ENCODE measurements at regions not wholly inside any gene's neighbourhood (a gene's known extent, or its start where the extent isn't known, plus 50 kb on each side); places are given as distances from the start of the nearest gene placed in this dataset.

- H3K4me2 ChIP-seq = no peak overlapping the region
- no peak overlapping the region for H2AFZ ChIP-seq (ENCODE audit: low read depth)
- no peak overlapping the region for H3K4me3 ChIP-seq (IDR thresholded peaks at IDR 0.05; ENCODE audit: insufficient read depth, low read depth, low read length)
- no peaks in the 10 kb centered on the region for H3K36me3 ChIP-seq (ENCODE audit: insufficient read depth)
- no peaks in the 10 kb centered on the region for H4K20me1 ChIP-seq (ENCODE audit: insufficient read depth)
- TF ChIP-seq CTCF (conservative IDR thresholded peaks at IDR 0.05; ENCODE audit: low read depth, low read length) = no peak
- no peak overlapping the region for H3K27ac ChIP-seq
- H3K4me1 ChIP-seq (ENCODE audit: low read depth, poor library complexity, severe bottlenecking) = no peaks in the 10 kb centered on the region
- no peaks in the 10 kb centered on the region for H3K27me3 ChIP-seq (ENCODE audit: insufficient read depth, low read depth)
- H3K9ac ChIP-seq = no peak overlapping the region
- no peaks in the 10 kb centered on the region for H3K79me2 ChIP-seq (ENCODE audit: insufficient read depth, low read depth)
These were observed 1164.2 kb downstream of the PCDH17 start for GRCh38 chr13:58795715-58796114.

GRCh38 chr13:58804832-58805231 lies 1173.3 kb downstream of the PCDH17 start:
- H2AFZ ChIP-seq (ENCODE audit: low read depth) = no peak overlapping the region

GRCh38 chr13:58806401-58806800 lies 1174.9 kb downstream of the PCDH17 start:
- Histone ChIP-seq H3K36me3 (ENCODE audit: insufficient read depth) (no peaks in the 10 kb centered on the region), H3K4me1 (ENCODE audit: low read depth, poor library complexity, severe bottlenecking) (no peaks in the 10 kb centered on the region), H3K4me2 (no peak overlapping the region), H3K79me2 (ENCODE audit: insufficient read depth, low read depth) (no peaks in the 10 kb centered on the region), H2AFZ (ENCODE audit: low read depth) (no peak overlapping the region), H3K9ac (no peak overlapping the region), H3K4me3 (IDR thresholded peaks at IDR 0.05; ENCODE audit: insufficient read depth, low read depth, low read length) (no peak overlapping the region), H4K20me1 (ENCODE audit: insufficient read depth) (no peaks in the 10 kb centered on the region), H3K27me3 (ENCODE audit: insufficient read depth, low read depth) (no peaks in the 10 kb centered on the region), H3K27ac (no peak overlapping the region)
- no peak for TF ChIP-seq CTCF (conservative IDR thresholded peaks at IDR 0.05; ENCODE audit: low read depth, low read length)

More at GRCh38 chr13:58804832-58805231, 1173.3 kb downstream of the PCDH17 start:
- H4K20me1 ChIP-seq (ENCODE audit: insufficient read depth) = no peaks in the 10 kb centered on the region
- H3K9ac ChIP-seq = no peak overlapping the region
- no peak overlapping the region for H3K4me3 ChIP-seq (IDR thresholded peaks at IDR 0.05; ENCODE audit: insufficient read depth, low read depth, low read length)
- H3K36me3 ChIP-seq (ENCODE audit: insufficient read depth) = no peaks in the 10 kb centered on the region
- no peak overlapping the region for H3K4me2 ChIP-seq
- H3K27ac ChIP-seq = no peak overlapping the region
- no peaks in the 10 kb centered on the region for H3K79me2 ChIP-seq (ENCODE audit: insufficient read depth, low read depth)
- no peaks in the 10 kb centered on the region for H3K27me3 ChIP-seq (ENCODE audit: insufficient read depth, low read depth)
- TF ChIP-seq CTCF (conservative IDR thresholded peaks at IDR 0.05; ENCODE audit: low read depth, low read length) = no peak
- H3K4me1 ChIP-seq (ENCODE audit: low read depth, poor library complexity, severe bottlenecking) = no peaks in the 10 kb centered on the region

- H3K9ac ChIP-seq = no peak overlapping the region
- H3K79me2 ChIP-seq (ENCODE audit: insufficient read depth, low read depth) = no peaks in the 10 kb centered on the region
- H3K4me2 ChIP-seq = no peak overlapping the region
- no peak overlapping the region for H3K4me3 ChIP-seq (IDR thresholded peaks at IDR 0.05; ENCODE audit: insufficient read depth, low read depth, low read length)
- H3K27me3 ChIP-seq (ENCODE audit: insufficient read depth, low read depth) = no peaks in the 10 kb centered on the region
- no peaks in the 10 kb centered on the region for H3K4me1 ChIP-seq (ENCODE audit: low read depth, poor library complexity, severe bottlenecking)
- no peaks in the 10 kb centered on the region for H3K36me3 ChIP-seq (ENCODE audit: insufficient read depth)
- H3K27ac ChIP-seq = no peak overlapping the region
- TF ChIP-seq CTCF (conservative IDR thresholded peaks at IDR 0.05; ENCODE audit: low read depth, low read length) = no peak
- no peak overlapping the region for H2AFZ ChIP-seq (ENCODE audit: low read depth)
- H4K20me1 ChIP-seq (ENCODE audit: insufficient read depth) = no peaks in the 10 kb centered on the region
These were observed 1192.2 kb downstream of the PCDH17 start for GRCh38 chr13:58823701-58824100.
